ENCODE measurements at regions not wholly inside any gene's neighbourhood (a gene's known extent, or its start where the extent isn't known, plus 50 kb on each side); places are given as distances from the start of the nearest gene placed in this dataset.

DNA sequence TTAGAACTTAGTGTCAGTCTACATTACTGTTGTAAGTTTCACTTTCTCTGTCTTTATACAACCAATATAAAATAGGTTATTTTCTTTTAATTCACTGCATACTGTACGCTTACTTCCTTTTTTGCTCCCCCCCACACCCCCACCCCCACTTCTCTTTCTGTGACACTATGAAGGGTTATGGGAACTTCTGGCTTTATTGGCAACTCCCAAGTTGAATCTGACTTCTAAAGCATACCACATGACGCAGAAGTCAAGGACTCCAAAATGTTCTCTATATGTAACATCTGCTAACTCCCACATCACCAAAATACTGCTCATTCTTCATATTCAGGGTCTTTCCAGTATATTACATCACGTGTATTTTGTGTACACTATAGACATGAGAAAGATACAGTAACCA is 81.2 kb upstream of the ATXN7L3B start:
- Histone ChIP-seq H3K4me3 (ENCODE audit: control extremely low read depth in 1 of 5, extremely low read depth in 1 of 5, insufficient read depth in 1 of 5, low read depth in 2 of 5, low read length in 4 of 5) (no peak overlapping the region), H3K9me3 (ENCODE audit: control extremely low read depth in 1 of 3, control insufficient read depth in 2 of 3, insufficient read depth in 1 of 3, low read length in 2 of 3) (no peaks in the 10 kb centered on the region), H3K4me1 (ENCODE audit: control insufficient read depth in 2 of 2, insufficient read depth in 2 of 2, low read length in 2 of 2) (no peaks in the 10 kb centered on the region), H3K9ac (ENCODE audit: low read length) (no peak overlapping the region), H3K4me2 (replicated peaks; ENCODE audit: low read depth, low read length, poor library complexity, severe bottlenecking) (no peak overlapping the region), H3K27ac (ENCODE audit: low read length in 2 of 2) (no peak overlapping the region), H3K36me3 (replicated peaks in 1 of 2; ENCODE audit: control extremely low read depth in 1 of 2, control insufficient read depth in 1 of 2, extremely low read depth in 1 of 2, insufficient read depth in 2 of 2, low read length in 1 of 2) (no peaks in the 10 kb centered on the region), H3K27me3 (replicated peaks in 1 of 4; ENCODE audit: control extremely low read depth in 1 of 4, control insufficient read depth in 3 of 4, insufficient read depth in 4 of 4, low read length in 3 of 4) (no peaks in the 10 kb centered on the region), H2AFZ (ENCODE audit: insufficient read depth, low read depth, low read length, poor library complexity, severe bottlenecking) (no peak overlapping the region), H3K79me2 (ENCODE audit: control insufficient read depth, insufficient read depth, low read length) (no peaks in the 10 kb centered on the region), H4K20me1 (ENCODE audit: control insufficient read depth, insufficient read depth, low read length, poor library complexity, severe bottlenecking) (no peaks in the 10 kb centered on the region)
- H3K27me3 Mint-ChIP-seq, result no peaks in the 10 kb centered on the region
- ChIA-PET POLR2A (no interaction called here), CTCF (no interaction called here)
- intact Hi-C loops (cut with micrococcal nuclease), result no loop called here
- no peak for DNase-seq
- no peaks in the 10 kb centered on the region for H3K4me1 Mint-ChIP-seq
- TF ChIP-seq, protein P1, sequence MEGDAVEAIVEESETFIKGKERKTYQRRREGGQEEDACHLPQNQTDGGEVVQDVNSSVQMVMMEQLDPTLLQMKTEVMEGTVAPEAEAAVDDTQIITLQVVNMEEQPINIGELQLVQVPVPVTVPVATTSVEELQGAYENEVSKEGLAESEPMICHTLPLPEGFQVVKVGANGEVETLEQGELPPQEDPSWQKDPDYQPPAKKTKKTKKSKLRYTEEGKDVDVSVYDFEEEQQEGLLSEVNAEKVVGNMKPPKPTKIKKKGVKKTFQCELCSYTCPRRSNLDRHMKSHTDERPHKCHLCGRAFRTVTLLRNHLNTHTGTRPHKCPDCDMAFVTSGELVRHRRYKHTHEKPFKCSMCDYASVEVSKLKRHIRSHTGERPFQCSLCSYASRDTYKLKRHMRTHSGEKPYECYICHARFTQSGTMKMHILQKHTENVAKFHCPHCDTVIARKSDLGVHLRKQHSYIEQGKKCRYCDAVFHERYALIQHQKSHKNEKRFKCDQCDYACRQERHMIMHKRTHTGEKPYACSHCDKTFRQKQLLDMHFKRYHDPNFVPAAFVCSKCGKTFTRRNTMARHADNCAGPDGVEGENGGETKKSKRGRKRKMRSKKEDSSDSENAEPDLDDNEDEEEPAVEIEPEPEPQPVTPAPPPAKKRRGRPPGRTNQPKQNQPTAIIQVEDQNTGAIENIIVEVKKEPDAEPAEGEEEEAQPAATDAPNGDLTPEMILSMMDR (IDR thresholded peaks at IDR 0.05), result no peak
- no peak for TF ChIP-seq EZH2 (IDR thresholded peaks at IDR 0.05; ENCODE audit: borderline replicate concordance, insufficient read depth, low read depth, low read length, poor library complexity, severe bottlenecking)
- no peak overlapping the region for H3K4me3 Mint-ChIP-seq
- H3K27ac Mint-ChIP-seq, result no peak overlapping the region
- ATAC-seq (ENCODE audit: low read depth), result no peak
- no CpG with 5 or more reads among the region's 3 CpGs for WGBS (ENCODE audit: insufficient coverage)
- no peaks in the 10 kb centered on the region for H3K9me3 Mint-ChIP-seq (ENCODE audit: insufficient read depth)

DNA sequence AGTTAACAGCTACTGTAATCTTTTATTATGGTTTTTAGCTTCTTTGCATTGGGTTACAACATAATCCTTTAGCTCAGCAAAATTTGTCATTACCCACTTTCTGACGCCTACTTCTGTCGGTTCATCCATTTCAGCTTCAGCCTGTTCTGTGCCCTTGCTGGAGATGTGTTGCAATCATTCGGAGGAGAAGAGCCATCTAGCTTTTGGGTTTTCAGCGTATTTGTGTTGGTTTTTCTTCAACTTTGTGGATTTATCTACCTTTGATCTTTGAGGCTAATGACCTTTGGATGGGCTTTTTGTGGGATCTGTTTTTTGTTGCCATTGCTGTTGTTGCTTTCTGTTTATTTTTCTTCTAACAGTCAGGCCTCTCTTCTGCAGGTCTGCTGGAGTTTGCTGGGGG is 69.2 kb upstream of the ATXN7L3B start:
- H2AFZ ChIP-seq (ENCODE audit: insufficient read depth, low read depth, low read length, poor library complexity, severe bottlenecking), result no peak overlapping the region
- ATAC-seq (ENCODE audit: low read depth), result no peak
- H3K36me3 ChIP-seq (replicated peaks in 1 of 2; ENCODE audit: control extremely low read depth in 1 of 2, control insufficient read depth in 1 of 2, extremely low read depth in 1 of 2, insufficient read depth in 2 of 2, low read length in 1 of 2), result no peaks in the 10 kb centered on the region
- no peaks in the 10 kb centered on the region for H3K27me3 ChIP-seq (replicated peaks in 1 of 4; ENCODE audit: control extremely low read depth in 1 of 4, control insufficient read depth in 3 of 4, insufficient read depth in 4 of 4, low read length in 3 of 4)
- H3K4me1 ChIP-seq (ENCODE audit: control insufficient read depth in 2 of 2, insufficient read depth in 2 of 2, low read length in 2 of 2), result no peaks in the 10 kb centered on the region
- H3K4me2 ChIP-seq (replicated peaks; ENCODE audit: low read depth, low read length, poor library complexity, severe bottlenecking), result no peak overlapping the region
- ChIA-PET POLR2A (no interaction called here), CTCF (no interaction called here)
- WGBS (ENCODE audit: insufficient coverage), result 98% methylated on average over 4 of the region's 4 CpGs
- DNase-seq, result no peak
- H3K9ac ChIP-seq (ENCODE audit: low read length), result no peak overlapping the region
- TF ChIP-seq, protein P1 (IDR thresholded peaks at IDR 0.05), result no peak
- no peak for TF ChIP-seq EZH2 (IDR thresholded peaks at IDR 0.05; ENCODE audit: borderline replicate concordance, insufficient read depth, low read depth, low read length, poor library complexity, severe bottlenecking)
- H3K79me2 ChIP-seq (ENCODE audit: control insufficient read depth, insufficient read depth, low read length), result no peaks in the 10 kb centered on the region
- peaks cover 10% of the 10 kb centered on the region for H3K27me3 Mint-ChIP-seq
- no peak overlapping the region for H3K27ac Mint-ChIP-seq
- H3K9me3 Mint-ChIP-seq (ENCODE audit: insufficient read depth), result no peaks in the 10 kb centered on the region
- no peak overlapping the region for H3K27ac ChIP-seq (ENCODE audit: low read length in 2 of 2)
- no peak overlapping the region for H3K4me3 ChIP-seq (ENCODE audit: control extremely low read depth in 1 of 5, extremely low read depth in 1 of 5, insufficient read depth in 1 of 5, low read depth in 2 of 5, low read length in 4 of 5)
- H3K4me3 Mint-ChIP-seq, result no peak overlapping the region
- no peaks in the 10 kb centered on the region for H3K9me3 ChIP-seq (ENCODE audit: control extremely low read depth in 1 of 3, control insufficient read depth in 2 of 3, insufficient read depth in 1 of 3, low read length in 2 of 3)
- intact Hi-C loops (cut with micrococcal nuclease), result no loop called here
- H4K20me1 ChIP-seq (ENCODE audit: control insufficient read depth, insufficient read depth, low read length, poor library complexity, severe bottlenecking), result no peaks in the 10 kb centered on the region
- H3K4me1 Mint-ChIP-seq, result no peaks in the 10 kb centered on the region

Measured in B cell (primary cell).